ENCODE measurements at regions not wholly inside any gene's neighbourhood (a gene's known extent, or its start where the extent isn't known, plus 50 kb on each side); places are given as distances from the start of the nearest gene placed in this dataset.
"Not testable (repeated sequence)": the region's sequence is repeated elsewhere in the genome, so short reads cannot be mapped to it uniquely, and the experiment has no call there.

DNA sequence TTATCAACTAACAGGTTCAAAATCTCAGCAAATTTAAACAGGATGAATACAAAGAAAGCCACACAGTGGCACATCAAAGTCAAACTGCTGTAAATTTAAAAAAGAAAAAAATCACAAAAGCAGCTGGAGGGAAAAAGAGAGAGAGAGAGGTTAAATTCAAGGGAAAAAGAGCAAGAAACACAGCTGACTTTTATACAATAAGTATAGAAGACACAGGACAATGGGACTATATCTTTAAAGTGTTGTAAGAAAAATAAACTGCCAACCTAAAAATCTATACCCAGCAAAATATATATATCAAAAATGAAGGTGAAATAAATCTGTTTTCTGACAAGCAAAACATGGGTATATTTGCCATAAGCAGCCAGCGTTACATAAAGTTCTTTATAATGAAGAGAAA is 261.5 kb downstream of the TLE1 start:
- no peak overlapping the region for H3K27ac Mint-ChIP-seq (ENCODE audit: low read depth, unreplicated experiment)
- DNase-seq (ENCODE audit: unreplicated experiment) = no peak
- TF ChIP-seq, protein P1, sequence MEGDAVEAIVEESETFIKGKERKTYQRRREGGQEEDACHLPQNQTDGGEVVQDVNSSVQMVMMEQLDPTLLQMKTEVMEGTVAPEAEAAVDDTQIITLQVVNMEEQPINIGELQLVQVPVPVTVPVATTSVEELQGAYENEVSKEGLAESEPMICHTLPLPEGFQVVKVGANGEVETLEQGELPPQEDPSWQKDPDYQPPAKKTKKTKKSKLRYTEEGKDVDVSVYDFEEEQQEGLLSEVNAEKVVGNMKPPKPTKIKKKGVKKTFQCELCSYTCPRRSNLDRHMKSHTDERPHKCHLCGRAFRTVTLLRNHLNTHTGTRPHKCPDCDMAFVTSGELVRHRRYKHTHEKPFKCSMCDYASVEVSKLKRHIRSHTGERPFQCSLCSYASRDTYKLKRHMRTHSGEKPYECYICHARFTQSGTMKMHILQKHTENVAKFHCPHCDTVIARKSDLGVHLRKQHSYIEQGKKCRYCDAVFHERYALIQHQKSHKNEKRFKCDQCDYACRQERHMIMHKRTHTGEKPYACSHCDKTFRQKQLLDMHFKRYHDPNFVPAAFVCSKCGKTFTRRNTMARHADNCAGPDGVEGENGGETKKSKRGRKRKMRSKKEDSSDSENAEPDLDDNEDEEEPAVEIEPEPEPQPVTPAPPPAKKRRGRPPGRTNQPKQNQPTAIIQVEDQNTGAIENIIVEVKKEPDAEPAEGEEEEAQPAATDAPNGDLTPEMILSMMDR (IDR thresholded peaks at IDR 0.05; ENCODE audit: unreplicated experiment) = no peak
- POLR2A ChIA-PET = no interaction called here
- H3K9me3 Mint-ChIP-seq (ENCODE audit: unreplicated experiment) = peaks cover 39% of the 10 kb centered on the region
- H3K36me3 Mint-ChIP-seq (ENCODE audit: insufficient read depth, unreplicated experiment) = peaks cover 5% of the 10 kb centered on the region
- BruUV-seq (replicated peaks) = no TSS peak
- H3K4me1 Mint-ChIP-seq (ENCODE audit: insufficient read depth, unreplicated experiment) = no peaks in the 10 kb centered on the region
- intact Hi-C loops (cut with micrococcal nuclease) = no loop called here
- CTCF ChIA-PET = no interaction called here
- no peaks in the 10 kb centered on the region for H3K27me3 Mint-ChIP-seq (ENCODE audit: insufficient read depth, unreplicated experiment)
- no peak overlapping the region for H3K4me3 Mint-ChIP-seq (ENCODE audit: unreplicated experiment)

DNA sequence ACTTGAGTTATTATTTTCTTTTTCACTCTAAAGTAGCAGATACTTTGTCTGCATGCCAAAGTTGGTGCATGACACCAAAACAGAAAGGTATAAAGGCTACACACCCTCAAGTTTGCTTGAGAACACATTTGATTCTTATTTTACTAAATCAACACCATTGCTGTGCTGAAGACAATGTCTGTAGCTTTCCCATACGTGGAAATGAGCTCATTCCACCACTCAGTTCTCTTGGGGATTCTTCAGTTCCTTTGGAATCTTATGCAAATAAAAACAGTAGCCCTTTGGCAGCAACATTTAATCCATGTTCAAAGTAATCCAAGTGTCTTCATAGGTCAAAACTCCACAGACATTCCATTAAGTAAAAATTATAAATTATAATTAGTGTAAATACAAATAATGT is 264.9 kb downstream of the TLE1 start:
- Mint-ChIP-seq H3K36me3 (ENCODE audit: insufficient read depth, unreplicated experiment) (no peaks in the 10 kb centered on the region), H3K4me1 (ENCODE audit: insufficient read depth, unreplicated experiment) (no peaks in the 10 kb centered on the region), H3K9me3 (ENCODE audit: unreplicated experiment) (peaks cover 24% of the 10 kb centered on the region), H3K27me3 (ENCODE audit: insufficient read depth, unreplicated experiment) (no peaks in the 10 kb centered on the region), H3K4me3 (ENCODE audit: unreplicated experiment) (no peak overlapping the region), H3K27ac (ENCODE audit: low read depth, unreplicated experiment) (no peak overlapping the region)
- ChIA-PET POLR2A (no interaction called here), CTCF (interaction anchor here (0.7 kb wide), 1 partner anchor 11 kb away, joined by 3 read pairs; no protein-coding TSS in a partner anchor)
- BruUV-seq (replicated peaks) = no TSS peak
- intact Hi-C loops (cut with micrococcal nuclease) = no loop called here
- DNase-seq (ENCODE audit: unreplicated experiment) = no peak
- TF ChIP-seq, protein P1 (IDR thresholded peaks at IDR 0.05; ENCODE audit: unreplicated experiment) = no peak

DNA sequence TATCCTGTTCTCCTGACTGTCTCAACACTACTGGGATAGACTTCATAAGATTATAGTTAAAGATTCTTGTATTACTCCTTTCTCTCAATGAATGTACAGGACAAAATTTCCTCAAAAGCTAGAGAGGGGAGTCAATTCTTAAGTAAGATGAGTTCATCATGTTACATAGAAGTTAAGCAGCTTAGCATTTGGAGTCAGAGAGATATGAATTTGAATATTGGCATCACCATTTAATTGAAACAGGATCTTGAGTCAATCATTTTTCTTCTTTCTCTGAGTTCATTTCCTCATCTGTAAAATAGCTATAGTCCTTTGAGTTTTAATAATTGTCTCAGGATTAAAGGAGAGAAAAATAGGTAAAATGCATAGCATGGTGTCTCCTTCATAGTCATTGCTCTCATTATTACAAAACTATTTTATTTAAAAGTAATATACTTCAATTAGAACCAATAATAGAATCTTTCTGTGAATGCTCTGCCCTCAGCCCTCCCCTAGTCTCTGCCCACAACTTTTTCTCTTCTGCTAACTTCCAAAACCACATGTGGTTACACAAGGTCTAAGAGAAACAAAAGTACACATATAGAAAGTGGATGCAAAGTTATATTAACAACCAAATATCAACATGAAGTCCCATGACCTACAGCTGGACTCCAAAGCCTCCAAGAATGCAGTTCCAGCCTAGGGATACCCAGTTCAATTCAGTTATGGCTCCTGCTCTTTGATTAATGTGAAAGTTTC is 265.6 kb downstream of the TLE1 start:
- Mint-ChIP-seq H3K4me1 (ENCODE audit: insufficient read depth, unreplicated experiment) (no peaks in the 10 kb centered on the region), H3K4me3 (ENCODE audit: unreplicated experiment) (no peak overlapping the region), H3K9me3 (ENCODE audit: unreplicated experiment) (peaks cover 24% of the 10 kb centered on the region), H3K27me3 (ENCODE audit: insufficient read depth, unreplicated experiment) (no peaks in the 10 kb centered on the region), H3K36me3 (ENCODE audit: insufficient read depth, unreplicated experiment) (no peaks in the 10 kb centered on the region), H3K27ac (ENCODE audit: low read depth, unreplicated experiment) (no peak overlapping the region)
- no peak for DNase-seq (ENCODE audit: unreplicated experiment)
- no TSS peak for BruUV-seq (replicated peaks)
- CTCF ChIA-PET = no interaction called here
- TF ChIP-seq, protein P1 (IDR thresholded peaks at IDR 0.05; ENCODE audit: unreplicated experiment) = no peak
- POLR2A ChIA-PET = interaction anchor here (0.7 kb wide), 1 partner anchor 9 kb away, joined by 3 read pairs; no protein-coding TSS in a partner anchor
- intact Hi-C loops (cut with micrococcal nuclease) = no loop called here

DNA sequence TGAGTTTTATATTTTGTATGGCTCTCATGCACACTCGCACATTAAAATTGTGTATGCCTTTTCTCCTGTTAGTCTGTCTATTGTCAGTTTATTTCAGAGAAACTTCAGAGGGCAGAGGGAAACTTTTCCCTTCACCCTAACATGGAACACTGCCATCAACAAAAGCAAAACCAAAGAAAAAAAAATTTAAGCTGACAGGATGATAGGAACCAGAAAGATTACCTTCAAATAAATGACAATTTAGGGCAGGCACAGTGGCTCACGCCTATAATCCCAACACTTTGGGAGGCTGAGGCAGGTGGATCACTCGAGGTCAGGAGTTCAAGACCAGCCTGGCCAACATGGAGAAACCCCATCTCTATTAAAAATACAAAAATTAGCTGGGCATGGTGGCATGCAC is 268.3 kb downstream of the TLE1 start:
- POLR2A ChIA-PET = interaction anchor here (0.6 kb wide), 2 partner anchors 42 to 284 kb away, joined by 3 to 4 read pairs; no protein-coding TSS in a partner anchor
- CTCF ChIA-PET; DNase-seq (ENCODE audit: unreplicated experiment); BruUV-seq (replicated peaks); H3K4me1 Mint-ChIP-seq (ENCODE audit: insufficient read depth, unreplicated experiment); H3K4me3 Mint-ChIP-seq (ENCODE audit: unreplicated experiment); H3K27me3 Mint-ChIP-seq (ENCODE audit: insufficient read depth, unreplicated experiment); H3K36me3 Mint-ChIP-seq (ENCODE audit: insufficient read depth, unreplicated experiment); H3K9me3 Mint-ChIP-seq (ENCODE audit: unreplicated experiment); H3K27ac Mint-ChIP-seq (ENCODE audit: low read depth, unreplicated experiment); intact Hi-C loops (cut with micrococcal nuclease): not testable (repeated sequence)

Measured in MCF 10A (cell line).